ENCODE measurements at regions not wholly inside any gene's neighbourhood (a gene's known extent, or its start where the extent isn't known, plus 50 kb on each side); places are given as distances from the start of the nearest gene placed in this dataset.

DNA sequence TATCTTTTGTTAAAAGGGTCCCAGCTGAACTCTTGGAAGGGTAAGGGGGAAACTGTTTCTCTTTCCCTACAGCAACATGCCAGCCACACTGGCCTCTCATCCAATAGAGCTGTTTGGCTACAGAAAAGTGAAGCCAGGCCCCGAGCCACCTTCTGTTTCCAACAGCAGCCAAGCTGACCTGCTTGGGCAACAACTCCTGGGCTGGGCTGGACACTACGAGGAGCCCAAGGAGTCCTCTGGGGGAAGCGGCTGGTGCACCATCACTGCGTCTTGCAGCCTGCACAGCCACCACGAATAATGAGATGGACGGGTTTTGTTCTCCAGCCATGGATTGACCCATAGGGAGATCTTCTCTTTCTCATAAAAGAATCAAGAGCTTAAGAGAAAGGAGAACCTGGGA, 624.9 kb downstream of the NPHP4 start:
- ATAC-seq (ENCODE audit: low read depth) = no peak
- no peaks in the 10 kb centered on the region for H3K27me3 ChIP-seq (replicated peaks in 1 of 4; ENCODE audit: control extremely low read depth in 1 of 4, control insufficient read depth in 3 of 4, insufficient read depth in 4 of 4, low read length in 3 of 4)

DNA sequence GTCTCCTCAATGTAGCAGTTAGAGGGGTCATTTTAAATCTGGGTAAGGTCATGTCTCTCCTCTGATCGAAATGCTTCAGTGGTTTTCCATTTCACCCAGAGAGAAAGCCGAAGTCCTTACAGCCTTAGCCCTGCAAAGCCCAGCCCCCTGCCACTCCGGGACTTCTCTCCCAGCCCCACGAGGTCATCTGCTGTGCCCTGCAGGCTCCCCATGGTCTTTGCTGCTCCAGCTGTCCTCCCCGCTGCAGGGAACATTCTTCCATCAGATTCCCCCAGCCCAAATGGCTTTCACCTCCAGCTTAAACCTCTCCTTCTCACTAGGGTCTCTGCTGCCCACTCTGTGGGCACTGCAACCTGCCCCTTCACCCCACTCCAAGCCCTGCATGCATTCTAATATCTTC, 626.5 kb downstream of the NPHP4 start:
- H3K79me2 ChIP-seq (ENCODE audit: control insufficient read depth, insufficient read depth, low read length) = no peaks in the 10 kb centered on the region
- Mint-ChIP-seq H3K27ac (no peak overlapping the region), H3K9me3 (ENCODE audit: insufficient read depth) (no peaks in the 10 kb centered on the region), H3K27me3 (no peaks in the 10 kb centered on the region), H3K4me3 (no peak overlapping the region), H3K4me1 (no peaks in the 10 kb centered on the region)
- H3K36me3 ChIP-seq (replicated peaks in 1 of 2; ENCODE audit: control extremely low read depth in 1 of 2, control insufficient read depth in 1 of 2, extremely low read depth in 1 of 2, insufficient read depth in 2 of 2, low read length in 1 of 2) = no peaks in the 10 kb centered on the region
- no peaks in the 10 kb centered on the region for H3K4me1 ChIP-seq (ENCODE audit: control insufficient read depth in 2 of 2, insufficient read depth in 2 of 2, low read length in 2 of 2)
- no peak overlapping the region for H2AFZ ChIP-seq (ENCODE audit: insufficient read depth, low read depth, low read length, poor library complexity, severe bottlenecking)
- H3K9me3 ChIP-seq (ENCODE audit: control extremely low read depth in 1 of 3, control insufficient read depth in 2 of 3, insufficient read depth in 1 of 3, low read length in 2 of 3) = peaks cover 0 to 2% (median 0%) of the 10 kb centered on the region in 3 donors
- ChIA-PET POLR2A (no interaction called here), CTCF (no interaction called here)
- H3K27me3 ChIP-seq (replicated peaks in 1 of 4; ENCODE audit: control extremely low read depth in 1 of 4, control insufficient read depth in 3 of 4, insufficient read depth in 4 of 4, low read length in 3 of 4) = no peaks in the 10 kb centered on the region
- H4K20me1 ChIP-seq (ENCODE audit: control insufficient read depth, insufficient read depth, low read length, poor library complexity, severe bottlenecking) = no peaks in the 10 kb centered on the region
- no peak overlapping the region for H3K9ac ChIP-seq (ENCODE audit: low read length)
- no peak overlapping the region for H3K27ac ChIP-seq (ENCODE audit: low read length in 2 of 2)
- intact Hi-C loops (cut with micrococcal nuclease) = no loop called here
- WGBS (ENCODE audit: insufficient coverage) = 74% methylated on average over 5 of the region's 5 CpGs
- no peak overlapping the region for H3K4me2 ChIP-seq (replicated peaks; ENCODE audit: low read depth, low read length, poor library complexity, severe bottlenecking)
- no peak for DNase-seq
- H3K4me3 ChIP-seq (ENCODE audit: control extremely low read depth in 1 of 5, extremely low read depth in 1 of 5, insufficient read depth in 1 of 5, low read depth in 2 of 5, low read length in 4 of 5) = no peak overlapping the region
- no peak for TF ChIP-seq EZH2 (IDR thresholded peaks at IDR 0.05; ENCODE audit: borderline replicate concordance, insufficient read depth, low read depth, low read length, poor library complexity, severe bottlenecking)
- TF ChIP-seq, protein P1, sequence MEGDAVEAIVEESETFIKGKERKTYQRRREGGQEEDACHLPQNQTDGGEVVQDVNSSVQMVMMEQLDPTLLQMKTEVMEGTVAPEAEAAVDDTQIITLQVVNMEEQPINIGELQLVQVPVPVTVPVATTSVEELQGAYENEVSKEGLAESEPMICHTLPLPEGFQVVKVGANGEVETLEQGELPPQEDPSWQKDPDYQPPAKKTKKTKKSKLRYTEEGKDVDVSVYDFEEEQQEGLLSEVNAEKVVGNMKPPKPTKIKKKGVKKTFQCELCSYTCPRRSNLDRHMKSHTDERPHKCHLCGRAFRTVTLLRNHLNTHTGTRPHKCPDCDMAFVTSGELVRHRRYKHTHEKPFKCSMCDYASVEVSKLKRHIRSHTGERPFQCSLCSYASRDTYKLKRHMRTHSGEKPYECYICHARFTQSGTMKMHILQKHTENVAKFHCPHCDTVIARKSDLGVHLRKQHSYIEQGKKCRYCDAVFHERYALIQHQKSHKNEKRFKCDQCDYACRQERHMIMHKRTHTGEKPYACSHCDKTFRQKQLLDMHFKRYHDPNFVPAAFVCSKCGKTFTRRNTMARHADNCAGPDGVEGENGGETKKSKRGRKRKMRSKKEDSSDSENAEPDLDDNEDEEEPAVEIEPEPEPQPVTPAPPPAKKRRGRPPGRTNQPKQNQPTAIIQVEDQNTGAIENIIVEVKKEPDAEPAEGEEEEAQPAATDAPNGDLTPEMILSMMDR (IDR thresholded peaks at IDR 0.05) = no peak
- no peak for ATAC-seq (ENCODE audit: low read depth)

More for the DNA sequence above, 624.9 kb downstream of the NPHP4 start:
- Histone ChIP-seq H3K4me1 (ENCODE audit: control insufficient read depth in 2 of 2, insufficient read depth in 2 of 2, low read length in 2 of 2) (no peaks in the 10 kb centered on the region), H3K9me3 (ENCODE audit: control extremely low read depth in 1 of 3, control insufficient read depth in 2 of 3, insufficient read depth in 1 of 3, low read length in 2 of 3) (peaks cover 0 to 3% (median 0%) of the 10 kb centered on the region in 3 donors), H4K20me1 (ENCODE audit: control insufficient read depth, insufficient read depth, low read length, poor library complexity, severe bottlenecking) (no peaks in the 10 kb centered on the region), H3K79me2 (ENCODE audit: control insufficient read depth, insufficient read depth, low read length) (no peaks in the 10 kb centered on the region), H3K4me3 (ENCODE audit: control extremely low read depth in 1 of 5, extremely low read depth in 1 of 5, insufficient read depth in 1 of 5, low read depth in 2 of 5, low read length in 4 of 5) (no peak overlapping the region), H3K36me3 (replicated peaks in 1 of 2; ENCODE audit: control extremely low read depth in 1 of 2, control insufficient read depth in 1 of 2, extremely low read depth in 1 of 2, insufficient read depth in 2 of 2, low read length in 1 of 2) (no peaks in the 10 kb centered on the region), H2AFZ (ENCODE audit: insufficient read depth, low read depth, low read length, poor library complexity, severe bottlenecking) (no peak overlapping the region), H3K27ac (ENCODE audit: low read length in 2 of 2) (no peak overlapping the region), H3K4me2 (replicated peaks; ENCODE audit: low read depth, low read length, poor library complexity, severe bottlenecking) (no peak overlapping the region), H3K9ac (ENCODE audit: low read length) (no peak overlapping the region)
- H3K4me1 Mint-ChIP-seq = no peaks in the 10 kb centered on the region
- no peaks in the 10 kb centered on the region for H3K9me3 Mint-ChIP-seq (ENCODE audit: insufficient read depth)
- ChIA-PET CTCF (no interaction called here), POLR2A (no interaction called here)
- no peak overlapping the region for H3K27ac Mint-ChIP-seq
- no peak for DNase-seq
- TF ChIP-seq, protein P1 (IDR thresholded peaks at IDR 0.05) = no peak
- TF ChIP-seq EZH2 (IDR thresholded peaks at IDR 0.05; ENCODE audit: borderline replicate concordance, insufficient read depth, low read depth, low read length, poor library complexity, severe bottlenecking) = no peak
- no peak overlapping the region for H3K4me3 Mint-ChIP-seq
- 84% methylated on average over 6 of the region's 6 CpGs for WGBS (ENCODE audit: insufficient coverage)
- intact Hi-C loops (cut with micrococcal nuclease) = no loop called here
- no peaks in the 10 kb centered on the region for H3K27me3 Mint-ChIP-seq
